Epithelial cell of proximal tubule (primary cell): ENCODE measurements at regions not wholly inside any gene's neighbourhood (a gene's known extent, or its start where the extent isn't known, plus 50 kb on each side); places are given as distances from the start of the nearest gene placed in this dataset.

Experiments
- DNase-seq: peaks from one replicate; pipeline ENCODE4 v3.0.0-alpha.2; 2011; ENCODE audit warnings: low read depth
- H3K4me3 ChIP-seq: 2 replicates; pipeline ENCODE4 v1.5.1; 2011; ENCODE audit warnings: low read depth, mild to moderate bottlenecking, low read length
- CTCF ChIP-seq: conservative IDR thresholded peaks from 2 replicates; pipeline ENCODE4 v1.5.1; 2012; ENCODE audit warnings: low read depth, mild to moderate bottlenecking, low read length

- no peak for DNase-seq
- no peak for TF ChIP-seq CTCF
- no peak overlapping the region for H3K4me3 ChIP-seq
Measured at GRCh38 chr18:8957731-8958130, 144.8 kb upstream of the NDUFV2 start.

DNA sequence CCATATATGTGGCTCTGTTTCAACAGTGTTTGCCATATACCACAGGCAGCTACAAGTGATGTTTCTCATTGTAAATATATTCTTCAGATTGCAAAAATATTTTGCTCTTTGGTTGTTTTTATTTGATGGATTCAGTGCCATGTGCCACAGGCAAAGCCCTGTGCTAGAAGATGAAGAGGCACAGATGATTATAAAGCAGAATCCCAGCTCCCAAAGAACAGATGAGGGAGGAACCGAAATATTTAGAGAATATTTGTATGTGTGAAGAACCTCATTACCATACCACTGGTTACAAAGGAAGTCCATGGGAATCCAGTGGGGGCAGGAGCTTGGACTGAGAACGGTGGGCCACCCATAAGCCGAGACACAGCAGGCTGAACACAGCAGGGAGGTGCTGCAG lies 143.8 kb upstream of the NDUFV2 start:
- no peak overlapping the region for H3K4me3 ChIP-seq
- no peak for TF ChIP-seq CTCF
- no peak for DNase-seq

DNA sequence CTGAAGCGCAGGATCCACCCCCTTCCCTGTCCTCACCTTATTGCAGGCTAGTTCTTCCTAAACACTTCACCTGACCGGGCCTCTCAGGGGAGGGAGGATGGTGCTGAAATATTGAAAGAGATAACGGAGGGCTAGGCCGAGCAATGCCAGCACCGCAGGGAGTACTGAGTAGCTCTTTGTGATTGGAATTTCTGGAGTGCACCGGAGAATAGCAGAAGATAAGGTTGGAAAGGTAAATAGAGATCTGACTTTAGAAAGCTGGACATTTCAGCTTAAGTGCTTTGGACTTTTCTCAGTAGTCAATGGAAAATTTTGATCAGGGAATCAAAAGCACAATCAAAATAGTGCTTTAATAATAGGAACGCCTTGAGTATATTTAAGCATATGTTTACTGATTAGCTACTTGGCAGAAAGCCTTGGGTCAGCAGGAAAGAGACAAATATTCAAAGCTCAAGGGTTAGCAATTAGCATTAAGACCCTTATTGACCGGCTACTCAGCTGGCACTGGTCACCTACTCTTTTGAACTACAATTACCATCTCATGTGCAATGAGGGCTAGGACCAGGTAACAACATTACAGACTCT lies 142.9 kb upstream of the NDUFV2 start:
- no peak for TF ChIP-seq CTCF
- H3K4me3 ChIP-seq: no peak overlapping the region
- DNase-seq: no peak

GRCh38 chr18:8960740-8961657 lies 141.5 kb upstream of the NDUFV2 start:
- H3K4me3 ChIP-seq: peak overlapping the region; percentile 21
- DNase-seq: no peak
- TF ChIP-seq CTCF: no peak

- no peak for DNase-seq
- no peak for TF ChIP-seq CTCF
- no peak overlapping the region for H3K4me3 ChIP-seq
Measured at GRCh38 chr18:8962192-8962779, 140.2 kb upstream of the NDUFV2 start.

DNA sequence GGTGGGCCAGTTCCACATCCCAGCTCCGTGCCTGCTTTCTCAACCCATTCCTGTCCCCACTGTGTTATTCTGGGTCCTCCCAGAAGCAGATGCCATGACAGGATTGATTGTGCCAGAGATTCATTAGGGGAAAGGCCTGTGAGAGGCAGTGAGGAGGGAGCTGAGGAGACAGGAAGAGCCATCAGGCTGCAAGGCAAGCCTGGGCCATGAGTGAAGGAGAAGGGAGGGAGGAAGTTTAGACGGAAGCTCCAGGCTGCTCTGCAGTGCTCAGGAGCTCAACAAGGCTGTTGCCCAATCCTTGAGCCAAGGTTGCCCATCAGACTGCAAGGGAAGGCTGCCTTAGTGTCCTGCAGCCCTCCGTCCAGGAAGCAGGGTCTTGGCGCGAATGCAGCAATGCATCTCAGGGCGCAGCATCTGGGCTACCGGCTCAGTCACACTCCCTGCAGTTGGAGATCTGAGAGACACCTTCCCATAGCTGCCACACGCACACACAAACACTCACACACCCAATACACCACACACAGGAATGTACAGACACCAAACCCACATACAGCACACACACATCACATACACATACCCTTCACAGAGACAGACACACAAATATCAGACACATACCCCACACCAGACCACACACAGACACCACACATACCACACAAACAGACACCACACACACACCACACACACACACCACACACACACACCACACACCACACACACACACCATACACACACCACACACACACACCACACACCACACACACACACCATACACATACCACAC lies 139.5 kb upstream of the NDUFV2 start:
- no peak for DNase-seq
- H3K4me3 ChIP-seq: no peak overlapping the region
- no peak for TF ChIP-seq CTCF
